HG02678 (cell line): ENCODE measurements at regions not wholly inside any gene's neighbourhood (a gene's known extent, or its start where the extent isn't known, plus 50 kb on each side); places are given as distances from the start of the nearest gene placed in this dataset.
A peak's percentile ranks its signal among the peaks of the same experiment; 100 is the strongest.
"Not testable (repeated sequence)": the region's sequence is repeated elsewhere in the genome, so short reads cannot be mapped to it uniquely, and the experiment has no call there.

Source experiments
- ATAC-seq: cut with Tn5 transposase; IDR thresholded peaks from one replicate; pipeline ENCODE4 v1.9.1; 2021; ENCODE audit warnings: mild to moderate bottlenecking, moderate library complexity; ENCODE audit not compliant: unreplicated experiment

GRCh38 chr10:35971397-35971796 is 329.3 kb upstream of the FZD8 start:
- ATAC-seq, result no peak

GRCh38 chr10:35963685-35964084 is 321.6 kb upstream of the FZD8 start:
- no peak for ATAC-seq

GRCh38 chr10:35961501-35961900 is 319.4 kb upstream of the FZD8 start:
- ATAC-seq, result no peak

- no peak for ATAC-seq
These were observed 317.2 kb upstream of the FZD8 start for GRCh38 chr10:35959252-35959651.

GRCh38 chr10:35958609-35959008 is 316.5 kb upstream of the FZD8 start:
- ATAC-seq, result not testable (repeated sequence)

GRCh38 chr10:35950701-35951100 is 308.6 kb upstream of the FZD8 start:
- no peak for ATAC-seq

- no peak for ATAC-seq
These were observed 308.1 kb upstream of the FZD8 start for GRCh38 chr10:35950226-35950625.

- ATAC-seq, result no peak
These were observed 307.7 kb upstream of the FZD8 start for GRCh38 chr10:35949811-35950211.

GRCh38 chr10:35946556-35946955 is 304.5 kb upstream of the FZD8 start:
- ATAC-seq, result no peak

- ATAC-seq, result no peak
These were observed 300.0 kb upstream of the FZD8 start for GRCh38 chr10:35942057-35942456.

- ATAC-seq, result no peak
These were observed 298.3 kb upstream of the FZD8 start for GRCh38 chr10:35940141-35941041.

GRCh38 chr10:35938160-35938559 is 296.1 kb upstream of the FZD8 start:
- ATAC-seq, result no peak

- no peak for ATAC-seq
These were observed 295.4 kb upstream of the FZD8 start for GRCh38 chr10:35937546-35937945.

- no peak for ATAC-seq
These were observed 292.5 kb upstream of the FZD8 start for GRCh38 chr10:35934642-35934995.

GRCh38 chr10:35933940-35934641 is 292.0 kb upstream of the FZD8 start:
- no peak for ATAC-seq

- no peak for ATAC-seq
These were observed 291.4 kb upstream of the FZD8 start for GRCh38 chr10:35933491-35933890.

GRCh38 chr10:35929962-35930361 is 287.9 kb upstream of the FZD8 start:
- not testable (repeated sequence) for ATAC-seq

- ATAC-seq, result no peak
These were observed 286.7 kb upstream of the FZD8 start for GRCh38 chr10:35928748-35929147.

- ATAC-seq, result peak; percentile 64
These were observed 285.9 kb upstream of the FZD8 start for GRCh38 chr10:35927990-35928488.

GRCh38 chr10:35927341-35927740 is 285.2 kb upstream of the FZD8 start:
- peak; percentile 14 for ATAC-seq

- ATAC-seq, result no peak
These were observed 284.8 kb upstream of the FZD8 start for GRCh38 chr10:35926846-35927245.

- ATAC-seq, result no peak
These were observed 283.4 kb upstream of the FZD8 start for GRCh38 chr10:35925493-35925892.
